ENCODE measurements at regions not wholly inside any gene's neighbourhood (a gene's known extent, or its start where the extent isn't known, plus 50 kb on each side); places are given as distances from the start of the nearest gene placed in this dataset.

DNA sequence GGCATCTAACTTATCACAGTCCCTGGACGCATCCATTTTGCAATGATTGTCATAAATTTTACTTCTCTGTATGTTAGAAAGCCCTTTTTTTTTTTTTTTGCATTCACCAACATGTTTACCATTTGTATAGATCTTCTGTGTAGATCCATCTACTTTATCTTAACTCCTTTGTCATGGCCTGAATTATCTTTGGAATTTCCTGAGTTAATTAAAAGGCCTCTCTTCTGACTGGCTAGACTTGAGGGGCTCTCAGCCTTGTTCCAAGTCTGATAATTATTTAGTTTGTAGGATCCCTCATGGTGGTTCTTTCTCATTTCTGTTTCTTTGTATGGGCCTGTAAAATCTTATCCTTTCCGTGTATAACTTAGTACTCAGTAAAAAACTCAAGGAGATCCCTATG, 387.0 kb downstream of the C12orf50 start:
- DNase-seq (ENCODE audit: low read depth, low spot score), result no peak
- Histone ChIP-seq H3K9ac (ENCODE audit: control insufficient read depth, extremely low read depth, insufficient read depth, low read length) (no peak overlapping the region), H3K9me1 (ENCODE audit: control insufficient read depth, extremely low read depth, insufficient read depth, low read length) (no peaks in the 10 kb centered on the region), H3K27ac (ENCODE audit: control insufficient read depth, insufficient read depth, low read length) (no peak overlapping the region), H4K20me1 (ENCODE audit: control insufficient read depth, extremely low read depth, insufficient read depth, low read length) (no peaks in the 10 kb centered on the region), H3K79me2 (ENCODE audit: control insufficient read depth, insufficient read depth, low read length) (no peaks in the 10 kb centered on the region), H3K36me3 (ENCODE audit: control insufficient read depth in 2 of 2, extremely low read depth in 1 of 2, insufficient read depth in 2 of 2, low read length in 2 of 2) (no peaks in the 10 kb centered on the region), H3K4me2 (ENCODE audit: control insufficient read depth, extremely low read depth, insufficient read depth, low read depth, low read length) (no peak overlapping the region), H3K27me3 (ENCODE audit: control insufficient read depth, extremely low read depth, insufficient read depth, low read length) (no peaks in the 10 kb centered on the region), H3K4me1 (ENCODE audit: control insufficient read depth, extremely low read depth, insufficient read depth, low read length) (no peaks in the 10 kb centered on the region), H3K4me3 (ENCODE audit: control insufficient read depth in 2 of 3, extremely low read depth in 1 of 3, insufficient read depth in 2 of 3, low read depth in 1 of 3, low read length in 3 of 3) (no peak overlapping the region), H3K9me3 (ENCODE audit: control insufficient read depth, low read depth, low read length) (no peaks in the 10 kb centered on the region), H2AFZ (ENCODE audit: control insufficient read depth, low read length) (no peak overlapping the region)
- FAIRE-seq, result no peak
- no peak for TF ChIP-seq EZH2 (IDR thresholded peaks at IDR 0.05; ENCODE audit: low read length)
- TF ChIP-seq, protein P1, sequence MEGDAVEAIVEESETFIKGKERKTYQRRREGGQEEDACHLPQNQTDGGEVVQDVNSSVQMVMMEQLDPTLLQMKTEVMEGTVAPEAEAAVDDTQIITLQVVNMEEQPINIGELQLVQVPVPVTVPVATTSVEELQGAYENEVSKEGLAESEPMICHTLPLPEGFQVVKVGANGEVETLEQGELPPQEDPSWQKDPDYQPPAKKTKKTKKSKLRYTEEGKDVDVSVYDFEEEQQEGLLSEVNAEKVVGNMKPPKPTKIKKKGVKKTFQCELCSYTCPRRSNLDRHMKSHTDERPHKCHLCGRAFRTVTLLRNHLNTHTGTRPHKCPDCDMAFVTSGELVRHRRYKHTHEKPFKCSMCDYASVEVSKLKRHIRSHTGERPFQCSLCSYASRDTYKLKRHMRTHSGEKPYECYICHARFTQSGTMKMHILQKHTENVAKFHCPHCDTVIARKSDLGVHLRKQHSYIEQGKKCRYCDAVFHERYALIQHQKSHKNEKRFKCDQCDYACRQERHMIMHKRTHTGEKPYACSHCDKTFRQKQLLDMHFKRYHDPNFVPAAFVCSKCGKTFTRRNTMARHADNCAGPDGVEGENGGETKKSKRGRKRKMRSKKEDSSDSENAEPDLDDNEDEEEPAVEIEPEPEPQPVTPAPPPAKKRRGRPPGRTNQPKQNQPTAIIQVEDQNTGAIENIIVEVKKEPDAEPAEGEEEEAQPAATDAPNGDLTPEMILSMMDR (optimal IDR thresholded peaks at IDR 0.05 in 1 of 3, IDR thresholded peaks at IDR 0.05 in 1 of 3, conservative IDR thresholded peaks at IDR 0.05 in 1 of 3; ENCODE audit: extremely low read depth in 1 of 3, insufficient read depth in 2 of 3, low read length in 3 of 3), result no peak
- dilution Hi-C loops (cut with MboI; ENCODE audit: extremely low pct_ligation_motif_present, low sequenced_read_pairs), result no loop called here

DNA sequence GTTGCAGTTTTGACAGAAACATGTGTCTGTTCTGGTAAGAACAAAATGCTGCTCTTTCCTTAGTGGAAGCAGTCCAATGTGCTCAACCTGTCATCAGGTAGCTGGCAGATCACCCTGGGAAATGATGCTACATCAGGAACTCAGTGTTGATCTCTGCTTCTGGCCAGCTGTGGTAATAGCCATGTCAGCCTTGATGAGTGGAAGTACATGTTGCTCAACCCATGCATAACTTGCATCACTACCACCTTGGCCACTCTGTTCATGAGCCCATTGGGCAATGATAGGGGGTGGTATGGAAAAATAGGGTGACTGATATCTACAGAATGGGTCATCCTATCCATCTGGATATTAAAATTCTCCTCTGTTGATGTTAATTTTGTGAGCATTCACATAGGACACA, 411.0 kb downstream of the C12orf50 start:
- dilution Hi-C loops (cut with MboI; ENCODE audit: extremely low pct_ligation_motif_present, low sequenced_read_pairs), result no loop called here
- H3K36me3 ChIP-seq (ENCODE audit: control insufficient read depth in 2 of 2, extremely low read depth in 1 of 2, insufficient read depth in 2 of 2, low read length in 2 of 2), result no peaks in the 10 kb centered on the region
- no peak for TF ChIP-seq EZH2 (IDR thresholded peaks at IDR 0.05; ENCODE audit: low read length)
- TF ChIP-seq, protein P1 (optimal IDR thresholded peaks at IDR 0.05 in 1 of 3, IDR thresholded peaks at IDR 0.05 in 1 of 3, conservative IDR thresholded peaks at IDR 0.05 in 1 of 3; ENCODE audit: extremely low read depth in 1 of 3, insufficient read depth in 2 of 3, low read length in 3 of 3), result no peak
- H3K79me2 ChIP-seq (ENCODE audit: control insufficient read depth, insufficient read depth, low read length), result no peaks in the 10 kb centered on the region
- H3K4me2 ChIP-seq (ENCODE audit: control insufficient read depth, extremely low read depth, insufficient read depth, low read depth, low read length), result no peak overlapping the region
- H3K27ac ChIP-seq (ENCODE audit: control insufficient read depth, insufficient read depth, low read length), result no peak overlapping the region
- H3K27me3 ChIP-seq (ENCODE audit: control insufficient read depth, extremely low read depth, insufficient read depth, low read length), result no peaks in the 10 kb centered on the region
- DNase-seq (ENCODE audit: low read depth, low spot score) (no peak), FAIRE-seq (no peak)
- H3K9me1 ChIP-seq (ENCODE audit: control insufficient read depth, extremely low read depth, insufficient read depth, low read length), result no peaks in the 10 kb centered on the region
- no peaks in the 10 kb centered on the region for H4K20me1 ChIP-seq (ENCODE audit: control insufficient read depth, extremely low read depth, insufficient read depth, low read length)
- H3K4me1 ChIP-seq (ENCODE audit: control insufficient read depth, extremely low read depth, insufficient read depth, low read length), result no peaks in the 10 kb centered on the region
- H2AFZ ChIP-seq (ENCODE audit: control insufficient read depth, low read length), result no peak overlapping the region
- H3K9me3 ChIP-seq (ENCODE audit: control insufficient read depth, low read depth, low read length), result no peaks in the 10 kb centered on the region
- H3K9ac ChIP-seq (ENCODE audit: control insufficient read depth, extremely low read depth, insufficient read depth, low read length), result no peak overlapping the region
- no peak overlapping the region for H3K4me3 ChIP-seq (ENCODE audit: control insufficient read depth in 2 of 3, extremely low read depth in 1 of 3, insufficient read depth in 2 of 3, low read depth in 1 of 3, low read length in 3 of 3)

Data from keratinocyte (primary cell).